ENCODE measurements at regions not wholly inside any gene's neighbourhood (a gene's known extent, or its start where the extent isn't known, plus 50 kb on each side); places are given as distances from the start of the nearest gene placed in this dataset.

GRCh38 chr7:84250452-84250851 is 55.9 kb upstream of the SEMA3A start:
- no peak overlapping the region for H3K27ac ChIP-seq
- H3K36me3 ChIP-seq = no peaks in the 10 kb centered on the region
- DNase-seq = no peak
- H3K4me3 ChIP-seq = no peak overlapping the region
- intact Hi-C loops (cut with DNase I) = no loop called here
- no peaks in the 10 kb centered on the region for H3K27me3 ChIP-seq
- TF ChIP-seq CTCF (IDR thresholded peaks at IDR 0.05) (no peak), EP300 (IDR thresholded peaks at IDR 0.05) (no peak), POLR2A (IDR thresholded peaks at IDR 0.05) (no peak)
- H3K9me3 ChIP-seq = peaks cover 0 to 2% of the 10 kb centered on the region in 2 donors
- H3K4me1 ChIP-seq (ENCODE audit: insufficient read depth) = no peaks in the 10 kb centered on the region

GRCh38 chr7:84249656-84250055 is 55.1 kb upstream of the SEMA3A start:
- H3K4me3 ChIP-seq = no peak overlapping the region
- no peaks in the 10 kb centered on the region for H3K27me3 ChIP-seq
- 31 to 68% (median 67%) methylated on average over 1 of the region's 1 CpG for WGBS, 3 donors
- no peak overlapping the region for H3K27ac ChIP-seq
- TF ChIP-seq POLR2A (IDR thresholded peaks at IDR 0.05) (no peak), CTCF (IDR thresholded peaks at IDR 0.05) (no peak), EP300 (IDR thresholded peaks at IDR 0.05) (no peak)
- DNase-seq = no peak
- H3K4me1 ChIP-seq (ENCODE audit: insufficient read depth) = no peaks in the 10 kb centered on the region
- H3K9me3 ChIP-seq = peaks cover 0 to 3% of the 10 kb centered on the region in 2 donors
- no peaks in the 10 kb centered on the region for H3K36me3 ChIP-seq
- intact Hi-C loops (cut with DNase I) = no loop called here

GRCh38 chr7:84248843-84249242 is 54.3 kb upstream of the SEMA3A start:
- Histone ChIP-seq H3K9me3 (peaks cover 0 to 3% of the 10 kb centered on the region in 2 donors), H3K27me3 (no peaks in the 10 kb centered on the region), H3K36me3 (no peaks in the 10 kb centered on the region), H3K4me1 (ENCODE audit: insufficient read depth) (no peaks in the 10 kb centered on the region), H3K27ac (no peak overlapping the region), H3K4me3 (no peak overlapping the region)
- TF ChIP-seq POLR2A (IDR thresholded peaks at IDR 0.05) (no peak), EP300 (IDR thresholded peaks at IDR 0.05) (no peak), CTCF (IDR thresholded peaks at IDR 0.05) (no peak)
- intact Hi-C loops (cut with DNase I) = no loop called here
- DNase-seq = no peak
- 62 to 64% (median 62%) methylated on average over 3 of the region's 3 CpGs for WGBS, 3 donors

- Histone ChIP-seq H3K9me3 (peaks cover 0 to 3% of the 10 kb centered on the region in 2 donors), H3K4me3 (no peak overlapping the region), H3K4me1 (ENCODE audit: insufficient read depth) (no peaks in the 10 kb centered on the region), H3K27ac (no peak overlapping the region), H3K27me3 (no peaks in the 10 kb centered on the region), H3K36me3 (no peaks in the 10 kb centered on the region)
- TF ChIP-seq POLR2A (IDR thresholded peaks at IDR 0.05) (no peak), EP300 (IDR thresholded peaks at IDR 0.05) (no peak), CTCF (IDR thresholded peaks at IDR 0.05) (no peak)
- WGBS, 3 donors = 13 to 31% (median 19%) methylated on average over 3 of the region's 3 CpGs
- intact Hi-C loops (cut with DNase I) = no loop called here
- DNase-seq = no peak
Observed at GRCh38 chr7:84248267-84248666, 53.7 kb upstream of the SEMA3A start.

- intact Hi-C loops (cut with DNase I) = no loop called here
- H3K27ac ChIP-seq = no peak overlapping the region
- H3K4me3 ChIP-seq = no peak overlapping the region
- no peak for DNase-seq
- H3K36me3 ChIP-seq = no peaks in the 10 kb centered on the region
- peaks cover 0 to 3% of the 10 kb centered on the region in 2 donors for H3K9me3 ChIP-seq
- WGBS, 3 donors = 62 to 71% (median 69%) methylated on average over 1 of the region's 1 CpG
- no peaks in the 10 kb centered on the region for H3K27me3 ChIP-seq
- no peaks in the 10 kb centered on the region for H3K4me1 ChIP-seq (ENCODE audit: insufficient read depth)
- no peak for TF ChIP-seq CTCF (IDR thresholded peaks at IDR 0.05)
- no peak for TF ChIP-seq EP300 (IDR thresholded peaks at IDR 0.05)
- TF ChIP-seq POLR2A (IDR thresholded peaks at IDR 0.05) = no peak
Observed at GRCh38 chr7:84247591-84247990, 53.0 kb upstream of the SEMA3A start.

Data from ovary (tissue), 7 donors.